Colonic mucosa (tissue), 4 donors: ENCODE measurements at regions not wholly inside any gene's neighbourhood (a gene's known extent, or its start where the extent isn't known, plus 50 kb on each side); places are given as distances from the start of the nearest gene placed in this dataset.

ENCODE experiments used
- DNase-seq: peaks from one replicate; pipeline ENCODE4 v3.0.0-alpha.2; 2020
- H3K27ac ChIP-seq: fragments of 200-600 bp; one replicate; pipeline ENCODE4 v1.8.0; 2021
- H3K27me3 ChIP-seq: fragments of 200-600 bp; one replicate; pipeline ENCODE4 v1.8.0; 2021
- H3K36me3 ChIP-seq: fragments of 200-600 bp; one replicate; pipeline ENCODE4 v1.8.0; 2021
- H3K4me1 ChIP-seq: fragments of 200-600 bp; one replicate; pipeline ENCODE4 v1.8.0; 2021; ENCODE audit warnings: mild to moderate bottlenecking
- H3K4me3 ChIP-seq: fragments of 200-600 bp; one replicate; pipeline ENCODE4 v1.8.0; 2021
- H3K9ac ChIP-seq, 2 donors: one replicate each; pipeline ENCODE4 v1.7.0; 2013; ENCODE audit warnings: control low read depth in 2 of 2, low read depth in 2 of 2, low read length in 2 of 2
- H3K9me3 ChIP-seq: fragments of 200-600 bp; one replicate; pipeline ENCODE4 v1.8.0; 2021
- intact Hi-C: fragments of 100-400 bp; cut with DNase I; formaldehyde crosslinking; loops from one replicate; pipeline ENCODE4 v1.14.1; 2022
- TF ChIP-seq, protein P1 (sequence below): fragments of 200-600 bp; IDR thresholded peaks from one replicate; pipeline ENCODE4 v1.8.0; 2022; ENCODE audit warnings: antibody characterized with exemption, mild to moderate bottlenecking
- donor health status: healthy.
- donor health status: DM: no; HTN: no; CAD: no.
- donor health status: DM: no; HTN: no; CAD: no.

DNA sequence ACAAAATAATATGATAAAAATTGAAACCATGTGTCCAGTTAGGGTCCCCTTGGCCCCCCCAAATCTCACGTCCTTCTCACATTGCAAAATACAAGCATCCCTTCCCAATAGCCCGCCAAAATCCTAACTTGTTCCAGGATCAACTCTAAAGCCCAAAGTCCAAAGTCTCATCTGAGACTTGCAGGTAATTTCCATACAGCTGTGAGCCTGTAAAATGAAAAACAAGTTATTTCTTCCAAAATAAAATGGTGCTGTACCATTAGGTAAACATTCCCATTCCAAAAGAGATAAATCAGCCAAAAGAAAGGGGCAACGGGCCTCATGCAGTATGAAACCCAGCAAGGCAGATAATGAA is 51.0 kb upstream of the COBL start:
- no peak overlapping the region for H3K9ac ChIP-seq
- H3K4me1 ChIP-seq = no peaks in the 10 kb centered on the region
- no peak for DNase-seq
- no peak overlapping the region for H3K4me3 ChIP-seq
- no peak overlapping the region for H3K27ac ChIP-seq
- intact Hi-C loops = loop anchor here (2.0 kb wide), 1 partner anchor 205 kb away; no protein-coding TSS in a partner anchor
- H3K27me3 ChIP-seq = no peaks in the 10 kb centered on the region
- H3K36me3 ChIP-seq = no peaks in the 10 kb centered on the region
- TF ChIP-seq, protein P1, sequence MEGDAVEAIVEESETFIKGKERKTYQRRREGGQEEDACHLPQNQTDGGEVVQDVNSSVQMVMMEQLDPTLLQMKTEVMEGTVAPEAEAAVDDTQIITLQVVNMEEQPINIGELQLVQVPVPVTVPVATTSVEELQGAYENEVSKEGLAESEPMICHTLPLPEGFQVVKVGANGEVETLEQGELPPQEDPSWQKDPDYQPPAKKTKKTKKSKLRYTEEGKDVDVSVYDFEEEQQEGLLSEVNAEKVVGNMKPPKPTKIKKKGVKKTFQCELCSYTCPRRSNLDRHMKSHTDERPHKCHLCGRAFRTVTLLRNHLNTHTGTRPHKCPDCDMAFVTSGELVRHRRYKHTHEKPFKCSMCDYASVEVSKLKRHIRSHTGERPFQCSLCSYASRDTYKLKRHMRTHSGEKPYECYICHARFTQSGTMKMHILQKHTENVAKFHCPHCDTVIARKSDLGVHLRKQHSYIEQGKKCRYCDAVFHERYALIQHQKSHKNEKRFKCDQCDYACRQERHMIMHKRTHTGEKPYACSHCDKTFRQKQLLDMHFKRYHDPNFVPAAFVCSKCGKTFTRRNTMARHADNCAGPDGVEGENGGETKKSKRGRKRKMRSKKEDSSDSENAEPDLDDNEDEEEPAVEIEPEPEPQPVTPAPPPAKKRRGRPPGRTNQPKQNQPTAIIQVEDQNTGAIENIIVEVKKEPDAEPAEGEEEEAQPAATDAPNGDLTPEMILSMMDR = no peak
- no peaks in the 10 kb centered on the region for H3K9me3 ChIP-seq

DNA sequence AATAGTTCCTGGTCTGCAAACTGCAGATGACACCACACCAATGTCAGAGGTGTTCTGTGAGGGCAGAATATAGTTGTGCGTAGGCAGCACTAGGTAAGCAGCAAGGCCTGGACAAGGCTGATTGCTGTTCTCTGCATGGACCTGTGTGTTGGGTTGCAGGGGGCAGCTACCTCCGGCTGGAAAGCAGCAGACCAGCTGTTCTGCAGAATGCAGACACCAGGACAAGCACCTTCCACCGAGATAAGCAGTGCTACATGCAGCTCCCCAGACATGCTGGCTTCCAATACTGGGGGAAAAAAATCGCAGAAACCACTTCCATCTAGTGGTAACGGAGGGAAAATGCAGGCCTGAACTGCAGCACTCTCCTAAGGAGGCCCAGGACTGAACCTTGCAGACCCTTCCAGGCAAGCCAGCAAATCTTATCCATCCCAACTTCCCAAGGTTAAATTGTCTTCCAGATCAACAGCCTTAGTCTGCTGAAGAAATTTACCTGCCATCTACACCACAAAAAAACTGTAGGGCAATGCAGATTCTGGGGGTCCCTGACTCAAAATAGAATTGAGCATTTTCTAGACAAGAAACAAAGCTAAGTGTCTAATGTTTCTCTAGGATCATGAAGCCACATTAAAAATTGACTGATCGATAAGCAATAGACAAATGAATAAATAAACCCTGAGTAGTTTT is 50.5 kb upstream of the COBL start:
- H3K9ac ChIP-seq = no peak overlapping the region
- no peak overlapping the region for H3K4me3 ChIP-seq
- H3K27ac ChIP-seq = no peak overlapping the region
- TF ChIP-seq, protein P1 = peak; percentile 73
- H3K4me1 ChIP-seq = no peaks in the 10 kb centered on the region
- H3K36me3 ChIP-seq = no peaks in the 10 kb centered on the region
- no peaks in the 10 kb centered on the region for H3K9me3 ChIP-seq
- H3K27me3 ChIP-seq = no peaks in the 10 kb centered on the region
- DNase-seq = peak; percentile 45
- intact Hi-C loops = loop anchor here (2.0 kb wide), 1 partner anchor 204 kb away; no protein-coding TSS in a partner anchor
